ENCODE measurements at regions not wholly inside any gene's neighbourhood (a gene's known extent, or its start where the extent isn't known, plus 50 kb on each side); places are given as distances from the start of the nearest gene placed in this dataset.

DNA sequence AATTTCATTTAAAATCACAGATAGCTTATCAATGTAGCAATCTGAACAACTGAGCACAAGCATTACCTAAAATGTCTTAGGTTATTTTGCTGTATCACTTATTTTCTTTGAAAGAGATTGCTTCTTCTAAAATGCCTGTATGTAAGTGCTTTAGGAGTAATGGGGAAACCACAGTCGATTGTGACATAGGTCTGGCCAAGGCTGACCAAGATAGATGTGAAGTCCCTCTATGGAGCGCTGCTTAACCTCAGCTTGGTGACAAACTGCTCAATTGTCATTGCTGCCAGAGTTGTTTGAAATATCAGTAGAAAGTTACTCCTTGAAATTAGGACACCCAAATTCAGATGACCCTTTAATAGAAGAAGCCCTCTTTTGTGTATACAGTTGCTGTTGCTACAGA is 401.9 kb upstream of the NDST4 start:
- no peak overlapping the region for H4K91ac ChIP-seq (ENCODE audit: insufficient read depth, low read depth, low read length)
- no peak overlapping the region for H2BK20ac ChIP-seq (ENCODE audit: low read depth, low read length)
- H3K4ac ChIP-seq (ENCODE audit: low read depth, low read length), result no peak overlapping the region
- in situ Hi-C loops (cut with MboI; ENCODE audit: low sequenced_read_pairs) (no loop called here), dilution Hi-C loops (cut with HindIII; ENCODE audit: low sequenced_read_pairs, unreplicated experiment) (no loop called here), intact Hi-C loops (cut with micrococcal nuclease) (no loop called here)
- no TSS peak for BruUV-seq (replicated peaks)
- no peaks in the 10 kb centered on the region for H3K4me1 ChIP-seq (ENCODE audit: control insufficient read depth, insufficient read depth, low read length)
- ChIA-PET CTCF (no interaction called here), POLR2A (ENCODE audit: unreplicated experiment) (no interaction called here)
- no peak overlapping the region for H3K56ac ChIP-seq (ENCODE audit: extremely low read depth, insufficient read depth, low read length)
- no peak overlapping the region for H4K5ac ChIP-seq (ENCODE audit: low read depth, low read length)
- no peak overlapping the region for H2AK5ac ChIP-seq (ENCODE audit: low read depth, low read length)
- H4K20me1 ChIP-seq (ENCODE audit: insufficient read depth, low read length), result no peaks in the 10 kb centered on the region
- no peak overlapping the region for H3K4me2 ChIP-seq (ENCODE audit: low read depth, low read length)
- H3K9me3 ChIP-seq (ENCODE audit: control insufficient read depth, insufficient read depth, low read length), result 0 out of 2 replicates have a peak, but pooled peaks cover 1% of the 10 kb centered on the region
- ATAC-seq (ENCODE audit: low read depth) (no peak), DNase-seq (no peak)
- no peak overlapping the region for H3K23ac ChIP-seq (ENCODE audit: low read depth, low read length)
- no peaks in the 10 kb centered on the region for H3K9me1 ChIP-seq (ENCODE audit: insufficient read depth, low read length)
- H3K79me1 ChIP-seq (ENCODE audit: low read depth in 1 of 2, low read length in 2 of 2), result no peaks in the 10 kb centered on the region
- no peak overlapping the region for H2BK120ac ChIP-seq (ENCODE audit: low read depth, low read length)
- H2BK5ac ChIP-seq (ENCODE audit: low read depth, low read length, poor library complexity, severe bottlenecking), result no peak overlapping the region
- no CpG with 5 or more reads among the region's 2 CpGs for WGBS, 2 experiments (ENCODE audit: extremely low coverage in 2 of 2, insufficient read length in 1 of 2)
- H2AK9ac ChIP-seq (replicated peaks; ENCODE audit: low read depth, low read length, poor library complexity), result no peak overlapping the region
- H3K27ac ChIP-seq (ENCODE audit: insufficient read depth, low read length), result no peak overlapping the region
- no peaks in the 10 kb centered on the region for H3K36me3 ChIP-seq (ENCODE audit: control insufficient read depth, insufficient read depth, low read length)
- H3K27me3 ChIP-seq (ENCODE audit: control insufficient read depth, insufficient read depth, low read length), result no peaks in the 10 kb centered on the region
- no peak overlapping the region for H3K4me3 ChIP-seq (ENCODE audit: insufficient read depth, low read depth, low read length)
- H3K9ac ChIP-seq (ENCODE audit: low read depth, low read length), result no peak overlapping the region
- H2AFZ ChIP-seq (replicated peaks; ENCODE audit: low read length, poor library complexity), result no peak overlapping the region
- TF ChIP-seq, protein P1, sequence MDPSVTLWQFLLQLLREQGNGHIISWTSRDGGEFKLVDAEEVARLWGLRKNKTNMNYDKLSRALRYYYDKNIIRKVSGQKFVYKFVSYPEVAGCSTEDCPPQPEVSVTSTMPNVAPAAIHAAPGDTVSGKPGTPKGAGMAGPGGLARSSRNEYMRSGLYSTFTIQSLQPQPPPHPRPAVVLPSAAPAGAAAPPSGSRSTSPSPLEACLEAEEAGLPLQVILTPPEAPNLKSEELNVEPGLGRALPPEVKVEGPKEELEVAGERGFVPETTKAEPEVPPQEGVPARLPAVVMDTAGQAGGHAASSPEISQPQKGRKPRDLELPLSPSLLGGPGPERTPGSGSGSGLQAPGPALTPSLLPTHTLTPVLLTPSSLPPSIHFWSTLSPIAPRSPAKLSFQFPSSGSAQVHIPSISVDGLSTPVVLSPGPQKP (IDR thresholded peaks at IDR 0.05; ENCODE audit: borderline replicate concordance, low read depth, low read length), result no peak
- TF ChIP-seq, protein P2, sequence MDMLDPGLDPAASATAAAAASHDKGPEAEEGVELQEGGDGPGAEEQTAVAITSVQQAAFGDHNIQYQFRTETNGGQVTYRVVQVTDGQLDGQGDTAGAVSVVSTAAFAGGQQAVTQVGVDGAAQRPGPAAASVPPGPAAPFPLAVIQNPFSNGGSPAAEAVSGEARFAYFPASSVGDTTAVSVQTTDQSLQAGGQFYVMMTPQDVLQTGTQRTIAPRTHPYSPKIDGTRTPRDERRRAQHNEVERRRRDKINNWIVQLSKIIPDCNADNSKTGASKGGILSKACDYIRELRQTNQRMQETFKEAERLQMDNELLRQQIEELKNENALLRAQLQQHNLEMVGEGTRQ (IDR thresholded peaks at IDR 0.05; ENCODE audit: low read depth, low read length), result no peak
- no peak for TF ChIP-seq MXI1 (IDR thresholded peaks at IDR 0.05; ENCODE audit: borderline replicate concordance, low read depth, low read length)
- TF ChIP-seq SMC3 (IDR thresholded peaks at IDR 0.05; ENCODE audit: low read depth, low read length), result no peak
- no peak for TF ChIP-seq CHD1 (IDR thresholded peaks at IDR 0.05; ENCODE audit: low read depth, low read length)
- H3K14ac ChIP-seq (replicated peaks; ENCODE audit: low read depth, low read length), result no peak overlapping the region
- H3K18ac ChIP-seq (ENCODE audit: low read depth, low read length), result no peak overlapping the region
- no peak overlapping the region for H4K8ac ChIP-seq (ENCODE audit: low read depth in 2 of 2, low read length in 2 of 2)
- H2BK15ac ChIP-seq (ENCODE audit: low read depth, low read length), result no peak overlapping the region

Data from IMR-90 (cell line).